ENCODE measurements at regions not wholly inside any gene's neighbourhood (a gene's known extent, or its start where the extent isn't known, plus 50 kb on each side); places are given as distances from the start of the nearest gene placed in this dataset.
"Not testable (repeated sequence)": the region's sequence is repeated elsewhere in the genome, so short reads cannot be mapped to it uniquely, and the experiment has no call there.

GRCh38 chr9:73962792-73963191 is 534.3 kb upstream of the RORB start:
- Histone ChIP-seq H3K27me3 (ENCODE audit: control insufficient read depth, insufficient read depth, low read length) (no peaks in the 10 kb centered on the region), H3K36me3 (ENCODE audit: control insufficient read depth, insufficient read depth, low read length) (no peaks in the 10 kb centered on the region), H3K4me3 (ENCODE audit: low read depth, low read length) (no peak overlapping the region)
- no peak for TF ChIP-seq CTCF (IDR thresholded peaks at IDR 0.05; ENCODE audit: insufficient read depth, low read length, poor library complexity, severe bottlenecking)
- no peak for DNase-seq (ENCODE audit: low read depth)

- no peaks in the 10 kb centered on the region for H3K27me3 ChIP-seq (ENCODE audit: control insufficient read depth, insufficient read depth, low read length)
- no peak for DNase-seq (ENCODE audit: low read depth)
- no peak overlapping the region for H3K4me3 ChIP-seq (ENCODE audit: low read depth, low read length)
- no peaks in the 10 kb centered on the region for H3K36me3 ChIP-seq (ENCODE audit: control insufficient read depth, insufficient read depth, low read length)
- TF ChIP-seq CTCF (IDR thresholded peaks at IDR 0.05; ENCODE audit: insufficient read depth, low read length, poor library complexity, severe bottlenecking): no peak
These were observed 527.2 kb upstream of the RORB start for GRCh38 chr9:73969936-73970335.

- not testable (repeated sequence) for H3K27me3 ChIP-seq (ENCODE audit: control insufficient read depth, insufficient read depth, low read length); H3K36me3 ChIP-seq (ENCODE audit: control insufficient read depth, insufficient read depth, low read length); H3K4me3 ChIP-seq (ENCODE audit: low read depth, low read length); DNase-seq (ENCODE audit: low read depth)
These were observed 520.7 kb upstream of the RORB start for GRCh38 chr9:73976424-73976823.

GRCh38 chr9:73979894-73980264 is 517.3 kb upstream of the RORB start:
- no peak for DNase-seq (ENCODE audit: low read depth)
- Histone ChIP-seq H3K36me3 (ENCODE audit: control insufficient read depth, insufficient read depth, low read length) (no peaks in the 10 kb centered on the region), H3K4me3 (ENCODE audit: low read depth, low read length) (no peak overlapping the region), H3K27me3 (ENCODE audit: control insufficient read depth, insufficient read depth, low read length) (no peaks in the 10 kb centered on the region)
- no peak for TF ChIP-seq CTCF (IDR thresholded peaks at IDR 0.05; ENCODE audit: insufficient read depth, low read length, poor library complexity, severe bottlenecking)

GRCh38 chr9:73980754-73981153 is 516.4 kb upstream of the RORB start:
- Histone ChIP-seq H3K36me3 (ENCODE audit: control insufficient read depth, insufficient read depth, low read length) (no peaks in the 10 kb centered on the region), H3K27me3 (ENCODE audit: control insufficient read depth, insufficient read depth, low read length) (no peaks in the 10 kb centered on the region)

GRCh38 chr9:73981405-73981804 is 515.7 kb upstream of the RORB start:
- no peak for TF ChIP-seq CTCF (IDR thresholded peaks at IDR 0.05; ENCODE audit: insufficient read depth, low read length, poor library complexity, severe bottlenecking)

More at GRCh38 chr9:73980754-73981153, 516.4 kb upstream of the RORB start:
- TF ChIP-seq CTCF (IDR thresholded peaks at IDR 0.05; ENCODE audit: insufficient read depth, low read length, poor library complexity, severe bottlenecking): no peak
- H3K4me3 ChIP-seq (ENCODE audit: low read depth, low read length): no peak overlapping the region
- no peak for DNase-seq (ENCODE audit: low read depth)

More at GRCh38 chr9:73981405-73981804, 515.7 kb upstream of the RORB start:
- no peak for DNase-seq (ENCODE audit: low read depth)
- no peaks in the 10 kb centered on the region for H3K36me3 ChIP-seq (ENCODE audit: control insufficient read depth, insufficient read depth, low read length)
- no peak overlapping the region for H3K4me3 ChIP-seq (ENCODE audit: low read depth, low read length)
- no peaks in the 10 kb centered on the region for H3K27me3 ChIP-seq (ENCODE audit: control insufficient read depth, insufficient read depth, low read length)

All from kidney epithelial cell (primary cell).